SKM-1 treated with dmso at 0.1 percent for 144 hours (cell line): ENCODE measurements at regions not wholly inside any gene's neighbourhood (a gene's known extent, or its start where the extent isn't known, plus 50 kb on each side); places are given as distances from the start of the nearest gene placed in this dataset.
"Not testable (repeated sequence)": the region's sequence is repeated elsewhere in the genome, so short reads cannot be mapped to it uniquely, and the experiment has no call there.

Experiments
- DNase-seq: peaks from one replicate; lab custom pipeline; 2025; ENCODE audit not compliant: unreplicated experiment; lab: John Stamatoyannopoulos, UW

GRCh38 chr15:57767481-57767880 is 61.0 kb downstream of the POLR2M start:
- DNase-seq, result no peak

GRCh38 chr15:57769266-57769665 is 62.8 kb downstream of the POLR2M start:
- DNase-seq, result no peak

GRCh38 chr15:57770495-57770894 is 64.0 kb downstream of the POLR2M start:
- no peak for DNase-seq

- DNase-seq, result no peak
Measured at GRCh38 chr15:57772223-57772957, 65.9 kb downstream of the POLR2M start.

GRCh38 chr15:57773051-57773450 is 66.5 kb downstream of the POLR2M start:
- no peak for DNase-seq

- DNase-seq, result no peak
Measured at GRCh38 chr15:57777003-57777402, 70.5 kb downstream of the POLR2M start.

GRCh38 chr15:57780471-57780870 is 74.0 kb downstream of the POLR2M start:
- DNase-seq, result no peak

GRCh38 chr15:57782731-57783130 is 76.2 kb downstream of the POLR2M start:
- no peak for DNase-seq

- DNase-seq, result no peak
Measured at GRCh38 chr15:57784081-57784511, 77.6 kb downstream of the POLR2M start.

- no peak for DNase-seq
Measured at GRCh38 chr15:57785039-57785438, 78.5 kb downstream of the POLR2M start.

GRCh38 chr15:57785959-57786358 is 79.4 kb downstream of the POLR2M start:
- no peak for DNase-seq

- no peak for DNase-seq
Measured at GRCh38 chr15:57789225-57789624, 82.7 kb downstream of the POLR2M start.

- no peak for DNase-seq
Measured at GRCh38 chr15:57792724-57793449, 86.4 kb downstream of the POLR2M start.

- DNase-seq, result no peak
Measured at GRCh38 chr15:57795261-57795660, 88.7 kb downstream of the POLR2M start.

- no peak for DNase-seq
Measured at GRCh38 chr15:57796146-57796545, 89.6 kb downstream of the POLR2M start.

- no peak for DNase-seq
Measured at GRCh38 chr15:57797110-57797509, 90.6 kb downstream of the POLR2M start.

- no peak for DNase-seq
Measured at GRCh38 chr15:57797568-57798267, 91.2 kb downstream of the POLR2M start.

- DNase-seq, result no peak
Measured at GRCh38 chr15:57806003-57806402, 99.5 kb downstream of the POLR2M start.

GRCh38 chr15:57809285-57809684 is 102.8 kb downstream of the POLR2M start:
- not testable (repeated sequence) for DNase-seq

- no peak for DNase-seq
Measured at GRCh38 chr15:57816599-57816998, 110.1 kb downstream of the POLR2M start.

GRCh38 chr15:57819646-57820045 is 113.1 kb downstream of the POLR2M start:
- no peak for DNase-seq

- no peak for DNase-seq
Measured at GRCh38 chr15:57820119-57820518, 113.6 kb downstream of the POLR2M start.
